GM15510 (cell line): ENCODE measurements at regions not wholly inside any gene's neighbourhood (a gene's known extent, or its start where the extent isn't known, plus 50 kb on each side); places are given as distances from the start of the nearest gene placed in this dataset.

Source experiments
- POLR2A ChIP-seq: IDR thresholded peaks from 3 replicates; pipeline ENCODE4 v1.6.1; 2011; ENCODE audit warnings: borderline replicate concordance; ENCODE audit not compliant: insufficient read length; ENCODE audit errors: extremely low read depth

DNA sequence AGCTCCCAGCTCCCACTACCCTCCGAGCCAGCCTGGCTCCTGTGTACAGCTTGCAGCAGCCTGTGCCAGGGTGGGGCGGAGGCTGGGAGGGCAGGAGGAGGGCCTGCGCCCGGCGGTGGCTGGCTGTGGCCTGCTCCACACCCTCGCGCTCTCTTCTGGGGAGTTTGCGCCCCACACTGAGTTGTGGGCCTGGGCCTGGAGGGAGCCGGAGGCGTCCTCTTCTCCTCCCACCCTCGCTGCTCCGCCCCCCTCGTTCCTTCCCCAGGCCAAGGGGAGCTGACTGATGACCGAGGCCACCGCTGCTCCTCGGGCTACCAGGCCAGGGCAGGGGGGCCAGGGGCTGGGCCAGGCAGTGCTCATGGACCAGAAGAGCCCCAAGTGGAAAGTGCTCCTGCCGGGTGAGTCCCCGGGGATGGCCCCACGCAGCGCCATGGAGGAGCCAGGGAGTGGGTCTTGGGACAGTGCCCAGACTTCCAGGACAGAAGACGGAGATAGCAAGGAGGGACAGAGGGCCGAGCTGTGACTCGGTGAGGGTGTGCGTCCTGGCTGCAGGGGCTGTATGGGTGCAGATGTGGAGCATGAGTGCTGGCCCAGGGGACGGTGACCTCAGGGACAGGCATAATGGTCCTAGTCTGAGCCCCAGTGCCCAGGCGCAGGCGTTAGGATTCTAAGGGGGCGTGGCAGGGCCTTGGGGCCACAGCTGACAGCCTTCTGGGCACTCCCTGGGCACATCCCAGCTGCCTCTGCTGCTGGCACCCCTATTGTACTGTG lies 242.1 kb upstream of the GSE1 start:
- TF ChIP-seq POLR2A, result no peak

DNA sequence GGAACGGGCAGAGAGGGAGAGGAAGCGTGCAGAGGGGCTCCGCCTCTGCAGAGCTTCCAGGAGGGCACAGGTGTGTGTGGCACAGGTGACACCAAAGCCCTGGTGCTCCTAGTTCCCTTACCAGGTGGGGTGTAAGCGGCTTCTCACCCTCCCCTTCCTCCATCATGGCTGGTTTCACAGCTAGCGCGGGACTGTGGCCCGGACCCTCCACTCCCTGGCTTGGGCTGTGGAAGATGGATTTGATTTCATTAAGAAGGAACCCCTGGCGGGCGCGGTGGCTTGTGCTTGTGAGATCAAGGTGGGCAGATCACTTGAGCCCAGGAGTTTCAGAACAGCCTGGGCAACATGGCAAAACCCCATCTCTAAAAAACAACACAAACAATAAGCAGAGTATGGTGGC lies 241.2 kb upstream of the GSE1 start:
- no peak for TF ChIP-seq POLR2A

DNA sequence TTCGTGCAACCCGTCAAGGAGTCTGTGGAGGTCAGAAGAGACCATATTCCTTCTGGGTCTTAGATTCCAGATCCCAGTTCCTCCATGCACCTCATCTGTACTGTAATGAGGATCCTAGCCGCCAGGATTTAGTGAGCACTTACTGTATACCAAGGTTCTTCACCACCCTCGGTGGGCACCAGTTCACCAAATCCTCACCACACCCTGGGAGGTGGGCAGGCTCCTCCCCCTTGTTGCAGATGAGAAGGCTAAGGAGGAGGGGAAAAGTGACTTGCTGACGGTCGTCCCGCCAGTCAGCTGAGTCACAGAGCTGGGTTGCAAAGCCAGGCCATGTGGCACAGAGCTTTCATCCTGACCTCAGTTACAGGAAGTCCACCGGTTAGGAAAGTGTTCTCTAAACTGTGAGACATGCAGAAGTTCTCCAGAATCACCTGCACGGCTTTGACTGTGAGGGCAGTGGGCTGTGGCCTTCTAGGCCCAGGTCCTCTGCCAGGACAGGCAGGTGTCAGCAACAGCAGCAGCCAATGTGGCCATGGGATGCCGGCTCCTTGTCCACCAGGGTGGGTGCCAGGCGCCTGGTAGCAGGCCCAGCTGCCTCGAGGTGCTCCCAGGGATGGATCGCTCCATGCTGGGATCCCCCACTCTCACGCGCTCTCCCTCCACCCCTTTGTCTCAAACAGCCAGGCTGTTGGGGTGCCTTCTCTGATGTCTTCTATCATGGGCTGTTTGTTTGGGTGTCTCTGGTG lies 240.3 kb upstream of the GSE1 start:
- no peak for TF ChIP-seq POLR2A

DNA sequence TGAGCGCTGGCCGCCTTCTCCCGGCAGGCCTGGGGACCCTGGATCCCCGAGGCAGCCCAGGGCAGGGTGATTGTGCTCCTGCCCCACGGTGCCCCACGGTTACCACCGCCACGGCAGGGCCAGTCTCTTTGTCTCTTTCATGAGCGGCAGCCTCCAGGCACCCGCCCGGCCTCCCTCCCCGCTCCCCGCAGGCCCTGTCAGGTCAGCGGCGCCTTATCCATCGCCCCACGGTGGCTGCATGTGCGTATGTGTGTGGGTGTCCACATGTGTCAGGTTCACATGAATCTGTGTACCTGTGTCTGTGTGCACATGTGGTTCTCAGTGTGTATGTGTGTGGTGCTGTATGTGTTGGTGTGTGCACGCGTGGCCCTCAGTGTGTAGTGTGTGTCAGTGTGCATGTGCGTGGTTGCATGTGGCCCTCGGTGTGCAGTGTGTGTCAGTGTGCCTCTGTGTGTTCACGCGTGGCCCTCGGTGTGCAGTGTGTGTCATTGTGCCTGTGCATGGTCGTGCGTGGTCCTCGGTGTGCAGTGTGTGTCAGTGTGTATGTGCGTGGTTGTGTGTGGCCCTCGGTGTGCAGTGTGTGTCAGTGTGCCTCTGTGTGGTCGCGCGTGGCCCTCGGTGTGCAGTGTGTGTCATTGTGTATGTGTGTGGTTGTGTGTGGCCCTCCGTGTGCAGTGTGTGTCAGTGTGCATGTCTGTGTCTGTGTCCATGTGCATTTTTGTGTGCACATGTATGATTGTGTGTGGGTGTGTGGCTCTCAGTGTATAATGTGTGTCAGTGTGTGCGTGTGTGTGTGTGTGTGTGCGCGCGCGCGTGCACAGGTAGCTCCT lies 239.2 kb upstream of the GSE1 start:
- no peak for TF ChIP-seq POLR2A

DNA sequence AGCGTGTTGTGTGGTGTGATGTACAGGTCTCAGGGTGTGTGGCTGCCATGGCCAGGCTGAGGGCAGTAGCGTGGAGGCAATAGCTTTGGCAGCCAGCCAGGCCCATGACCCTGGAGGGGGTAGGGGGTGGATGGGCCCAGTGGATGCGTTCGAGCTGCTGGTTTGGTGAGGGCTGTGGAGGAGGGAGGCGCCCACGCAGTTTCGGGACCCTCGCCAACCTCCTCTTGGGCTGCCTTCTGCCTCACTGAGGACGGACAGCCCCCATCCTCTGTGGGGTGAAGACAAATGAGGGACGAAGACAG lies 238.6 kb upstream of the GSE1 start:
- no peak for TF ChIP-seq POLR2A

DNA sequence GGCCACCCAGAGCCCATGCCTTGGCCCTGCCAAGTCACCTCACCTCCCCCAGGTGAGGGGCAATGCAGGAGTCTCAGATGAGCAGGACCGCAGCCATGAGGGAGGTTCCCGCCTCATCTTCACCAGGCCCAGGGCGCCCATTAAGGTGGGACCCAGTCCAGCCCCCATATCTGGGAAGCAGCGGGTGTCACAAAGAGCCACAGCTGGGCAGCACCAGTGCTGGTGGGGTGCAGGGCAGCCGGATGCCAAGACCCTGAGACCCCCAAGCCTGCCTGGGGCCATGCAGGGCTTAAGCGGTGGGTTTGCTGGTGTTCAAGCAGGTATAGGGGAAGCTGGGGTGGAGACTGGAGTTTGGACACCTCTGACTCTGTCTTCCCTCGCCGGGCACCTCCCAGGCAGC lies 237.8 kb upstream of the GSE1 start:
- no peak for TF ChIP-seq POLR2A

DNA sequence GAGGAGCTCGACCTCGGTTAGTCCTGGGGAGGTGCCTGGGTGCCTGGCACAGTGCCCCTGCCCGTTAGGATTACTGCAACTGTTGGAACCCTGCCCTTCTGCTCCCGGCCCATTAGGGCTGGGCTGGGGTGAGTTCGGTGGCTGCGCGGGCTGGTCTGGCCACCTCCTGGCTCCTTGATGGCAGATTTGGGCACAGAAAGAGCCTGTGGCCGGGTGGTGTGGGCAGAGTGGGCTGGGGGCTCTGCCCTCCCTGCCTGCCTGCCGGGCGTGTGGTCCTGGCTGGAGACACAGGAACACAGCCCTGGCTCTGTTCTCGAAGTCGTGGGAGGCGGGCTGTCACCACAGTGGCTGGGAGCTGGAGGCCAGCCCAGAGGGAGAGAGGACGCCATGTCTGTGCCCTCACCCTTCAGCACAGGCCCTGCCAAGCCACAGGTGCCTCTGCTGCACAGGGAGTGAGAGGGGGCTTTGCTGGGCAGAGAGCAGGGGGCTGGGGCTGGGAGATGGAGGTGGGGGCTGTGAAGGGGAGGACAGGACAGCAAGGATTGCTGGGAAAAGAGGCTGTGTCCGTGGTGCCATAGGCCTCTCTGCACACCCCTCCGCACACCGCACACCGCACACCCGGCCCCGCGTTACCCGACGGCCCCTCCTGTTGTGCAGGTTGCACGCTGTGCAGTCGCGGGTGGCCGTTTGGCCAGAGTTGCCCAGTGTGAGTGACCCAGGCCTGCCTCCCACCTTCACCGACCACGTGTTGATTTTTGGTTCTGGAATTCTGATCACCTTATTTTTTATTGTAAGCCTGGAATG lies 236.6 kb upstream of the GSE1 start:
- no peak for TF ChIP-seq POLR2A

DNA sequence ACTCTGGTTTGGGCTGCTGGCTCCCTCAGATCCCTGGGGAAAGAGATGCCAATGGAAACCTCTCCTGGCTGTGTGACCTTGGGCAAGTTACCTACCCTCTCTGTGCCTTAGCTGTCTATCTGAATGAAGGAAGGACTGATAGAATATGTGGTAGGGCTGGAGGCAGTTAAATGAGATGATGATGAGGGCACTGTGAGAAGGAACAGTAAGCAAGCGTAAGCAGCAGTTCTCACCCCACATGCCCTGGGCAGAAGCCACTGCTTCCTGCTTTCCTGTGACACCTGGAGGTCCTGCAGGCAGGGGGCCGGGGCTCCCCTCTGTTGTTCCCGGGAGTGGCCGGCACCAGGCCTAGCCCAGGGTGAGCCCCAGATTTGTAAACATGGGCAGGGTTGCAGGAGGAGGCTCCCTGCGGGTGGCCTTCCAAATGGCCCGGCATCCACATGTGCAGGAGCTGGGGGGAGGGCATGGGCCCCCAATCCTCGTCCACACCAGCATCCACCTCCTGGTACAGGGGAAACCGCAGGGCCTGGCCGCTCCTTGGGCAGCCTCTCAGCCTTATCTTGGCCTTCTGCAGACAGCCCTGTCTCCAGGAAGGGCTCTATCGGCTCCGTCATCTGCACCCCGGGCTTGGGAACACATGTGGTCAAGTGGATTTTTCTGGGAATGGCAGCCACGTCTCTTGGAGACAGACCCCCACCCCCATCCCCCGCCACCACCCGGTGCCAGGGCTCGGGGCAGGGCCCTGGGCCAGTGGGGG lies 235.6 kb upstream of the GSE1 start:
- no peak for TF ChIP-seq POLR2A

DNA sequence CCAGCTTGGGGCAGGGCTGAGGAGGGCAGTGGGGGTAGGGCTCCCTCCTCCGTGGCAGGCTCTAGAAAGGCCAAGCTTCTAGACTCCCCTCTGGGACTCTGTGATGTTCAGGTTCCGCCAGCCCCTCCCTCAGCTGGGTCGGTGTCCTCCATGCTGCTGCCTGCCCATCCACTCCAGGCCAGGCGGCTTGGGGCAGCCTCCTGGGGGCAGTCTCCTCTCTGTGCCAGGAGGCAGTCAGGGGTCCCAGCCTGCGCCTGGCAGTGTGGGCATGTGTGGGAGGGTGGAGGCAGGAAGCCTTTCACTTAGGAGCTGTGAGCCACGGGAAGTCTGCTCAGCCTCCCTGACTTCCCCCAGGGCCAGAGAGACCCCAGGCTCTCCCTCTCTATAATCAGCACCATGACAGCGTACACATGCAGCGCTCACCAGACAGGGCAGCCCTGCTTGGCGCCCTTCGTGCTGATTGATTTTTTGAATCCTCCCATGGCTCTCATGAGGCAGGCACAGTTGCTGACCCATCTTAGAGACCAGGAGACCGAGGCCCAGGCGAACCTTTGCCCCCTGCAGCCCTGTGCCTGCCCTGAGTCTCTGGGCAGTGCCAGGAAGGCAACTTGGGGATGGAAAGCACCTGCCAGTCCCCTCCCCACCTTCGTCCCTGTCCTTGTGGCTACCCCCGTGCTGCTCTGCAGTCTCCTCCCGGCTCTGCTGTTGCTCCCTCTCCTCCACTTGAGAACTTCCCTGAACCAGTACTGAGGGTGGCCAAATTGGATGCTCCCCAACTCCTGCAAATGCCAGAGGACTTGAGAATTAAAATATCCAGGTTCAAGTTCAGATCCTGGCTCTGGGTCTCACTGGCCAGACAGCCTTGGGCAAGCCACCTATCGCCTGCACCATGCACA lies 234.7 kb upstream of the GSE1 start:
- no peak for TF ChIP-seq POLR2A

DNA sequence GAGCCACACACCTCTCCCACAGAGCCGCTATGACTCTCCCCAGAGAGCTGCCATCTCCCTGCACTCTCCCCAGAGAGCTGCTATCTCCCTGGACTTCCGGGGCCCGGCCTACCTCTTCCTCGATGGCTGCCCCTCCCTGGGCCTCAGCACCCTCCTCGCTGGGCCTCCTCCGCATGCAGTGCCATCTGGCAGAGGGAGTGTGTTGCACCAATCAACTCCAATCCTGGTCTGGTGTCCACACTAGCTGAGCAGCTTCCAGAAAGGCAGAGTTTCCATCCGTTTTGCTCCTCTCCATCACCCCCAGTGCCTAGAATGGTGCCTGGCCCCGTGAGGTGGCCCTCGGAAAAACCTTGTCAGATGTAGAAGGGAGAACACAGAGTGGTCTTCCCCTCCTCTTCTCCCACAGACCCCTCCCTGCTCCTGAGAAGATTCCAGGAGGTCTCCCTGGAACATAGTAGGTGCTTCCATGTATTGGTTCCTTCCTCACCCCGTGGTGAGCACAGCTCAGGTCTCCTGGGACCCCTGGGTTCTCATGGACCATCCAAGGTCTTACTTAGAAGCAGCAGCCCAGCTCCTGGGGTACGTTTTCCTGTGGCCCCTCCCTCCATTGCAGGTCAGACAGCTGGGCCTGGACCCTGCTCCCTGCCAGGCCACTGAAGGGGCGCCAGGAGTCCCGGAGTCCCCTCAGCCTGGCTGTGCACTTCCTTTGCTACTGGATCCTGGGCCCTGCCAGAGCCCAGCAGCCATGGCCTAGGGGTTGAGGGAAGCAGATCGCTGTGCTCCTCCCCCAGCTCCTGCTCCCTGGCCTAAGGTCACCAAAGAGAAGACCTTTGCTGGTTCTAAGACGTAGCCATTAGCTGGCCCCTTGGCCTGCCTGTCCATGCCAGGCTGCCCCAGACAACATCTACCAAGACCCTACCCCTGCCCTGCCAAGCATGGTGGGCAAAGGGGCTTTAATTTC lies 233.8 kb upstream of the GSE1 start:
- TF ChIP-seq POLR2A, result no peak

DNA sequence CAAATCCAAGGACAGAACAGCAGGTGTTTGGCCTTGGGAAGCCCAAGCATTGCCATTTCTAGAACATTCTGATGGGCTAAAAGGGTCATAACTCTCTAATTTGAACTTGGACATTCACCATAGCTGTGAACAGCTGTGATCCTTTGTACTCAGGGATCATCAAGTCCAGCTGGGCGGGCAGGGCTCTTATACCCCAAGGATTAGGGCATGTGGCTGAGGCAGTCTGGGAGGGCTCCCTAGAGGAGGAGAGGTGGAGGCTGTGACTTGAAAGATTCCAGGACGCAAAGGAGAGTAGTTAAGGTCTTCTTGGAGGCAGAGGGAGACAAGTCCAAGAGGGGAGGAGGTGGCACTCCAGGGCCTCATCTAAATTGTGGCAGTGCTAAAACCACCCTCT lies 233.1 kb upstream of the GSE1 start:
- no peak for TF ChIP-seq POLR2A
